Fibroblast of villous mesenchyme (primary cell): ENCODE measurements at regions not wholly inside any gene's neighbourhood (a gene's known extent, or its start where the extent isn't known, plus 50 kb on each side); places are given as distances from the start of the nearest gene placed in this dataset.

ENCODE experiments used
- DNase-seq: peaks from one replicate; pipeline ENCODE4 v3.0.0-alpha.2; 2010; ENCODE audit warnings: low read depth
- H3K4me3 ChIP-seq: 2 replicates; pipeline ENCODE4 v1.5.1; 2011; ENCODE audit warnings: low read depth, mild to moderate bottlenecking, low read length
- TF ChIP-seq, protein P1 (sequence below): IDR thresholded peaks from 2 replicates; pipeline ENCODE4 v1.5.1; 2012; ENCODE audit warnings: low read depth, mild to moderate bottlenecking, low read length; ENCODE audit not compliant: insufficient read depth

DNA sequence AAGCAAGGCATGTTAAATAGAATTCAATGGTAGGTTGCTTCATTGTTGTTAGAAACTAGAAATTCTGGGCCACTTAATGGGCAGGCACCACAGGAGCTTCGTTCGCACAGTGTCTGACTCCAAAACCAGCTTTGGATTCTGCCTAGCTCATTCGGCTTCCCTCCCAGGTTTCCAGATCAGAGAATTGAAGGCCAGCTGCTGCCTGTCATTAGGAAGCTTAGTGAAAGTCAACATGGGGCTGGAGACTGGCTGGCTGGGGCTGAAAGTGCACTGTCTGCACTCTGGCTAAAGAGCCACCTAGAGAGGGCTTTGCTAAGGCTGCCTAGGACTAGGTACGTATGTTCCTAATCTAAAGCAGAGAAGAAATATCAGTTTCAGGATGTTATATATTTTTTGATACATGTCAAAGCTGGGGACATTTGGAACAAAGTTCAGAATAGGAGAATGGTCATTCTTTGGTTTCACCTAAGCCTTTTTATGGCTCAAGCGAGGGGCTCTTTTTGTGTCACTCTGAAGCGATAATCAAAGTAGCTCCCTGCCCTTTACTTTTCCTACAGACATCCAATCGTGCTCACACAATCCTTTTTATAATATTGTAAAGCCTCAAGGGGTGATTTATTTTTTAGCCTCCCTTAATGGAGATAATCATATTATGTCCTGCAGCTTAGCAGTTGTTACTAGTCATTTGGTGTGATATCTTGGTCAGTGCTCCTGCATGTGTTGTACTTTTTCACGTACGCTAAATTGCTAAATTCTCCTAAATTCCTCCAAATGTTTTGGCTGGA lies 238.5 kb upstream of the NAV3 start:
- no peak overlapping the region for H3K4me3 ChIP-seq
- TF ChIP-seq, protein P1, sequence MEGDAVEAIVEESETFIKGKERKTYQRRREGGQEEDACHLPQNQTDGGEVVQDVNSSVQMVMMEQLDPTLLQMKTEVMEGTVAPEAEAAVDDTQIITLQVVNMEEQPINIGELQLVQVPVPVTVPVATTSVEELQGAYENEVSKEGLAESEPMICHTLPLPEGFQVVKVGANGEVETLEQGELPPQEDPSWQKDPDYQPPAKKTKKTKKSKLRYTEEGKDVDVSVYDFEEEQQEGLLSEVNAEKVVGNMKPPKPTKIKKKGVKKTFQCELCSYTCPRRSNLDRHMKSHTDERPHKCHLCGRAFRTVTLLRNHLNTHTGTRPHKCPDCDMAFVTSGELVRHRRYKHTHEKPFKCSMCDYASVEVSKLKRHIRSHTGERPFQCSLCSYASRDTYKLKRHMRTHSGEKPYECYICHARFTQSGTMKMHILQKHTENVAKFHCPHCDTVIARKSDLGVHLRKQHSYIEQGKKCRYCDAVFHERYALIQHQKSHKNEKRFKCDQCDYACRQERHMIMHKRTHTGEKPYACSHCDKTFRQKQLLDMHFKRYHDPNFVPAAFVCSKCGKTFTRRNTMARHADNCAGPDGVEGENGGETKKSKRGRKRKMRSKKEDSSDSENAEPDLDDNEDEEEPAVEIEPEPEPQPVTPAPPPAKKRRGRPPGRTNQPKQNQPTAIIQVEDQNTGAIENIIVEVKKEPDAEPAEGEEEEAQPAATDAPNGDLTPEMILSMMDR: no peak
- no peak for DNase-seq

GRCh38 chr12:77590306-77590705 lies 240.4 kb upstream of the NAV3 start:
- H3K4me3 ChIP-seq: no peak overlapping the region
- TF ChIP-seq, protein P1: no peak
- DNase-seq: no peak

DNA sequence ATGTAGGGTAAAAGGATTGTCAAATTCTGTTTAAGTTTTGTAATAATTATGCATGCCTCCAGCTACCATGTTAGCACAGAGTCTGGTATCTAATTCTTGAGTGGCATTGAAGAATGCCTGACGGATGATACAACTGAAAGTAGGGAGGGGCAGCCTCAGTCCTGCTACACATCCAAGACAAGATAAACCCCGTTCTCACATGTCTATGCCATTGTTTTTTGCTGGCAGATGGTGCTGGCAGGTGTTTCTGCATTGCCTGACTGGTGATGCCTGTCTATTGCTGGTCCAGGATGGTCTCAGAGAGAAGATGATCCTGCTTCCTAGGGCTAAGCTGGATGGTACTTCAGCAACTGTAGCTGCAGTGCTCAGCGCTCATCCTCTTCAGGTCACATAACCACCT lies 245.8 kb upstream of the NAV3 start:
- TF ChIP-seq, protein P1: no peak

GRCh38 chr12:77578466-77579220 lies 252.1 kb upstream of the NAV3 start:
- H3K4me3 ChIP-seq: no peak overlapping the region
- TF ChIP-seq, protein P1: no peak
- no peak for DNase-seq

More for the DNA sequence above, 245.8 kb upstream of the NAV3 start:
- H3K4me3 ChIP-seq: no peak overlapping the region
- no peak for DNase-seq

DNA sequence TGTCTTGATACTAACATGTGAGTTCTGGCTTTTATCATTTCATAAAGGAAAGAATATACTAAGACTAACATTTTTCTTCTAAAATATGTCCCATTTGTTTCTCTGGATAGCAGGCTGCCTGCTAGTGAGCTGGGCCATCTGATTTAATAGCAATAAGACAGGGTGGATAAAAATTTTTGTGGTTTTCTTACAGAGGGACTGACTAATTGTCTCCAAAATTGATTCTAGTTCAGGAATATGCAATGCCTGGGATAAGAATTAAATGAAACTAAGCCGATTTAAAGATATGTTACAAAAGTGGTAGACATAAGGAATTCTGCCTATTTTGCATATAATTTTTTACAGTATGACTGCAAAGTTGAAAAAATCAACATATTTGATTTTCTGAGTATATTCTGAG lies 252.9 kb upstream of the NAV3 start:
- DNase-seq: no peak
- TF ChIP-seq, protein P1: no peak
- no peak overlapping the region for H3K4me3 ChIP-seq

GRCh38 chr12:77575376-77575919 lies 255.2 kb upstream of the NAV3 start:
- DNase-seq: peak; percentile 1
- H3K4me3 ChIP-seq: no peak overlapping the region
- TF ChIP-seq, protein P1: no peak
